ENCODE measurements at regions not wholly inside any gene's neighbourhood (a gene's known extent, or its start where the extent isn't known, plus 50 kb on each side); places are given as distances from the start of the nearest gene placed in this dataset.

GRCh38 chr2:176885001-176885643 is 327.5 kb upstream of the HNRNPA3 start:
- Histone ChIP-seq H3K4me1 (no peaks in the 10 kb centered on the region), H3K36me3 (no peaks in the 10 kb centered on the region), H3K27me3 (no peaks in the 10 kb centered on the region), H3K27ac (no peak overlapping the region), H3K4me3 (no peak overlapping the region), H3K9me3 (no peaks in the 10 kb centered on the region)
- FAIRE-seq (no peak), ATAC-seq (no peak), DNase-seq (no peak)
- intact Hi-C loops (cut with DNase I) = no loop called here
- no peak for TF ChIP-seq CTCF (IDR thresholded peaks at IDR 0.05)
- WGBS, 2 donors = 43 to 49% methylated on average over 3 of the region's 3 CpGs

GRCh38 chr2:176885661-176886060 is 326.9 kb upstream of the HNRNPA3 start:
- Histone ChIP-seq H3K4me1 (no peaks in the 10 kb centered on the region), H3K36me3 (no peaks in the 10 kb centered on the region), H3K27ac (no peak overlapping the region), H3K9me3 (no peaks in the 10 kb centered on the region), H3K4me3 (no peak overlapping the region), H3K27me3 (no peaks in the 10 kb centered on the region)
- no peak for ATAC-seq
- intact Hi-C loops (cut with DNase I) = no loop called here
- WGBS, 2 donors = 62 to 87% methylated on average over 2 of the region's 2 CpGs
- no peak for DNase-seq
- no peak for FAIRE-seq
- TF ChIP-seq CTCF (IDR thresholded peaks at IDR 0.05) = no peak

- no peak for FAIRE-seq
- TF ChIP-seq CTCF (IDR thresholded peaks at IDR 0.05) = no peak
- no peaks in the 10 kb centered on the region for H3K4me1 ChIP-seq
- H3K27ac ChIP-seq = no peak overlapping the region
- H3K27me3 ChIP-seq = no peaks in the 10 kb centered on the region
- intact Hi-C loops (cut with DNase I) = no loop called here
- H3K4me3 ChIP-seq = no peak overlapping the region
- H3K36me3 ChIP-seq = no peaks in the 10 kb centered on the region
- WGBS, 2 donors = 36 to 37% methylated on average over 4 of the region's 4 CpGs
- H3K9me3 ChIP-seq = no peaks in the 10 kb centered on the region
- DNase-seq = no peak
- ATAC-seq = no peak
Measured at GRCh38 chr2:176891105-176891504, 321.5 kb upstream of the HNRNPA3 start.

DNA sequence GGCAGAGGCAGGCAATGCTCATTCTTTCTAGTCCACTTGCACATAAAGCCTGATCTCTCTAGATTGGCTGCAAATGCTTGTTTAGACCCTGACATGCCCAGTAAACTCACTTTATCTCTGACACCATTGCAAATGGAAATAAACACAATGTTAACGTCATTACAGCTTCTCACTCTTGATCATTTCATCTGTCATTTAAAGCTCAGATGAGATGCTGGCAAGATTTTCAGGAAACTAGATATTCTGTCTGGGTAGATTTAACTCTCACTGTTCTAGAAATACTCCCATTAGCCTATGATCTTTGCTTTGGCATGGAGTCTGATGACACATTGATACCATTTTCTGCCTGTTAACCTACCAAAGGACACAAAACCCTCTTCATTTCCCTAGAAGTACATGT is 320.7 kb upstream of the HNRNPA3 start:
- DNase-seq (no peak), ATAC-seq (no peak), FAIRE-seq (no peak)
- H3K9me3 ChIP-seq = no peaks in the 10 kb centered on the region
- no peak for TF ChIP-seq CTCF (IDR thresholded peaks at IDR 0.05)
- H3K27me3 ChIP-seq = no peaks in the 10 kb centered on the region
- intact Hi-C loops (cut with DNase I) = no loop called here
- no peaks in the 10 kb centered on the region for H3K36me3 ChIP-seq
- H3K4me3 ChIP-seq = no peak overlapping the region
- WGBS, 2 donors = 17 to 24% methylated on average over 1 of the region's 1 CpG
- H3K4me1 ChIP-seq = no peaks in the 10 kb centered on the region
- no peak overlapping the region for H3K27ac ChIP-seq

DNA sequence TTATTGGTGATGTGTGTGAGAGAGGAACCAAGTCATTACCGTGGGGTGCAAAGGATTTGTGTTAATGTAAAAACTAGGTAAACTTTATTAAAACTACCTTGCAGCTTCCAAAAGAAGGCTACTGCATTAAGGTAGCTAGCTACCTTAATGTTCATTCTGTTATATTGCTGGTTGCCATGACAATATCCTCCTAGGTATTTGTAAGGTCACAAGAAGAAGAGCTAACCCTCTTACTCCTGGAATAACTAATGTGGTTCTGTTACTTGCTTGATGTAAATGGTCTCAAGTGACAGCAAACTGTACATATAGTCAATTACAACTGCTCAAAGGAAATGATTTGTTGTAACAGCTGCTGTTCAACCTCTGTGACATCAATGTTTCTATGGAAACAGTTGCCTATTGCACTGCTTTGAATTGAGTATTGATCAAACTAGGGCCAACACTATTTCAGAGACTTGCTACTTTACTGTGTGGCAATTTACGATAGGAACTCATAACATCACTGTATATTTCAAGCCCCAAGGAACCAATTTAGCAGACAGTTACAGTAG is 319.8 kb upstream of the HNRNPA3 start:
- FAIRE-seq (no peak), DNase-seq (no peak), ATAC-seq (no peak)
- Histone ChIP-seq H3K27ac (no peak overlapping the region), H3K9me3 (no peaks in the 10 kb centered on the region), H3K4me1 (no peaks in the 10 kb centered on the region), H3K4me3 (no peak overlapping the region), H3K27me3 (no peaks in the 10 kb centered on the region), H3K36me3 (no peaks in the 10 kb centered on the region)
- intact Hi-C loops (cut with DNase I) = no loop called here
- TF ChIP-seq CTCF (IDR thresholded peaks at IDR 0.05) = no peak
- 30 to 42% methylated on average over 2 of the region's 2 CpGs for WGBS, 2 donors

All from pancreas (tissue), 10 donors.